CD4-positive, CD25-positive, alpha-beta regulatory T cell (primary cell): ENCODE measurements at regions not wholly inside any gene's neighbourhood (a gene's known extent, or its start where the extent isn't known, plus 50 kb on each side); places are given as distances from the start of the nearest gene placed in this dataset.
"Not testable (repeated sequence)": the region's sequence is repeated elsewhere in the genome, so short reads cannot be mapped to it uniquely, and the experiment has no call there.

Experiments
- ATAC-seq, 2 donors: fragments of 150-1000 bp; cut with Tn5 transposase; one replicate each; pipeline ENCODE4 v1.10.0; 2021; ENCODE audit warnings: low read depth in 2 of 2, moderate number of reproducible peaks in 2 of 2, moderate library complexity in 1 of 2
- DNase-seq, 3 donors: peaks; one replicate each; pipeline versions ENCODE4 v3.0.0 to v3.0.0-alpha.2; 2012 to 2022; ENCODE audit warnings: mixed read lengths in 1 of 3
- H3K27ac ChIP-seq: one replicate; pipeline ENCODE4 v1.7.0; 2013; ENCODE audit warnings: mild to moderate bottlenecking, low read length; ENCODE audit not compliant: insufficient read depth, poor library complexity, severe bottlenecking
- H3K27me3 ChIP-seq: one replicate; pipeline ENCODE4 v1.7.0; 2013; ENCODE audit warnings: low read length; ENCODE audit not compliant: control insufficient read depth, insufficient read depth
- H3K36me3 ChIP-seq: one replicate; pipeline ENCODE4 v1.7.0; 2013; ENCODE audit warnings: mild to moderate bottlenecking, low read length, moderate library complexity; ENCODE audit not compliant: control insufficient read depth, insufficient read depth
- H3K4me1 ChIP-seq: 2 replicates; pipeline ENCODE4 v1.7.0; 2013; ENCODE audit warnings: mild to moderate bottlenecking, low read length; ENCODE audit not compliant: insufficient read depth, control insufficient read depth, poor library complexity, severe bottlenecking
- H3K4me3 ChIP-seq: one replicate; pipeline ENCODE4 v1.7.0; 2013; ENCODE audit warnings: low read depth, mild to moderate bottlenecking, low read length, moderate library complexity
- H3K9me3 ChIP-seq, 2 experiments: 1 replicate in 1 of 2; 2 replicates in 1 of 2; pipeline ENCODE4 v1.7.0; 2013; ENCODE audit warnings: low read length in 2 of 2, mild to moderate bottlenecking in 1 of 2, moderate library complexity in 1 of 2; ENCODE audit not compliant: control insufficient read depth in 2 of 2
- H3K27ac Mint-ChIP-seq, 3 donors: one replicate each; pipeline ENCODE4 v1.8.0; 2020 to 2022; ENCODE audit warnings: mild to moderate bottlenecking in 3 of 3, mixed read lengths in 3 of 3, moderate library complexity in 2 of 3
- H3K27me3 Mint-ChIP-seq: one replicate; pipeline ENCODE4 v1.8.0; 2022; ENCODE audit warnings: mild to moderate bottlenecking, mixed read lengths
- H3K36me3 Mint-ChIP-seq: one replicate; pipeline ENCODE4 v1.8.0; 2020; ENCODE audit warnings: mixed read lengths
- H3K4me1 Mint-ChIP-seq, 4 donors: one replicate each; pipeline ENCODE4 v1.8.0; 2020 to 2022; ENCODE audit warnings: mixed read lengths in 4 of 4, mild to moderate bottlenecking in 1 of 4
- H3K4me3 Mint-ChIP-seq, 4 donors: one replicate each; pipeline ENCODE4 v1.8.0; 2020 to 2022; ENCODE audit warnings: mild to moderate bottlenecking in 4 of 4, mixed read lengths in 4 of 4, moderate library complexity in 3 of 4
- H3K9me3 Mint-ChIP-seq, 7 donors: one replicate each; pipeline ENCODE4 v1.8.0; 2020 to 2022; ENCODE audit warnings: mixed read lengths in 7 of 7, mild to moderate bottlenecking in 3 of 7, moderate library complexity in 2 of 7

- Mint-ChIP-seq H3K4me1 (no peaks in the 10 kb centered on the region), H3K9me3 (peaks cover 2 to 16% (median 4%) of the 10 kb centered on the region in 7 donors), H3K27me3 (no peaks in the 10 kb centered on the region), H3K36me3 (no peaks in the 10 kb centered on the region), H3K27ac (no peak overlapping the region), H3K4me3 (no peak overlapping the region)
- no peak overlapping the region for H3K27ac ChIP-seq
- H3K4me1 ChIP-seq: no peaks in the 10 kb centered on the region
- DNase-seq (no peak), ATAC-seq (no peak)
- H3K27me3 ChIP-seq: no peaks in the 10 kb centered on the region
- peaks cover 0 to 5% of the 10 kb centered on the region in 2 experiments for H3K9me3 ChIP-seq
- H3K4me3 ChIP-seq: no peak overlapping the region
- no peaks in the 10 kb centered on the region for H3K36me3 ChIP-seq
Measured at GRCh38 chr3:192064959-192065358, 604.0 kb downstream of the PYDC2 start.

- DNase-seq, H3K27ac ChIP-seq, H3K27ac Mint-ChIP-seq, H3K36me3 ChIP-seq, H3K27me3 Mint-ChIP-seq, H3K27me3 ChIP-seq, H3K36me3 Mint-ChIP-seq, H3K4me3 ChIP-seq, H3K4me3 Mint-ChIP-seq, ATAC-seq, H3K4me1 ChIP-seq, H3K4me1 Mint-ChIP-seq, H3K9me3 ChIP-seq: not testable (repeated sequence)
- peaks cover 0 to 16% (median 4%) of the 10 kb centered on the region in 7 donors for H3K9me3 Mint-ChIP-seq
Measured at GRCh38 chr3:192066253-192066652, 605.3 kb downstream of the PYDC2 start.

- Histone ChIP-seq H3K36me3 (no peaks in the 10 kb centered on the region), H3K27ac (no peak overlapping the region), H3K4me3 (no peak overlapping the region), H3K4me1 (no peaks in the 10 kb centered on the region), H3K9me3 (peaks cover 1 to 3% of the 10 kb centered on the region in 2 experiments), H3K27me3 (no peaks in the 10 kb centered on the region)
- no peaks in the 10 kb centered on the region for H3K36me3 Mint-ChIP-seq
- H3K27ac Mint-ChIP-seq: no peak overlapping the region
- no peak for DNase-seq
- H3K4me1 Mint-ChIP-seq: no peaks in the 10 kb centered on the region
- peaks cover 0 to 16% (median 4%) of the 10 kb centered on the region in 7 donors for H3K9me3 Mint-ChIP-seq
- H3K4me3 Mint-ChIP-seq: peak overlapping the region in 1 of 4 donors; percentile 13
- H3K27me3 Mint-ChIP-seq: no peaks in the 10 kb centered on the region
- no peak for ATAC-seq
Measured at GRCh38 chr3:192068464-192069254, 607.7 kb downstream of the PYDC2 start.

- Mint-ChIP-seq H3K27me3 (no peaks in the 10 kb centered on the region), H3K4me3 (no peak overlapping the region), H3K9me3 (peaks cover 0 to 20% (median 6%) of the 10 kb centered on the region in 7 donors), H3K27ac (no peak overlapping the region), H3K36me3 (no peaks in the 10 kb centered on the region), H3K4me1 (no peaks in the 10 kb centered on the region)
- no peak overlapping the region for H3K27ac ChIP-seq
- no peaks in the 10 kb centered on the region for H3K36me3 ChIP-seq
- no peak overlapping the region for H3K4me3 ChIP-seq
- no peak for DNase-seq
- no peaks in the 10 kb centered on the region for H3K9me3 ChIP-seq
- no peaks in the 10 kb centered on the region for H3K27me3 ChIP-seq
- ATAC-seq: no peak
- no peaks in the 10 kb centered on the region for H3K4me1 ChIP-seq
Measured at GRCh38 chr3:192077795-192078497, 617.0 kb downstream of the PYDC2 start.

- Mint-ChIP-seq H3K27me3 (no peaks in the 10 kb centered on the region), H3K36me3 (no peaks in the 10 kb centered on the region), H3K27ac (no peak overlapping the region), H3K4me3 (no peak overlapping the region), H3K4me1 (no peaks in the 10 kb centered on the region), H3K9me3 (peaks cover 0 to 16% (median 6%) of the 10 kb centered on the region in 7 donors)
- Histone ChIP-seq H3K27ac (no peak overlapping the region), H3K9me3 (no peaks in the 10 kb centered on the region), H3K4me3 (no peak overlapping the region), H3K4me1 (no peaks in the 10 kb centered on the region), H3K27me3 (no peaks in the 10 kb centered on the region), H3K36me3 (no peaks in the 10 kb centered on the region)
- DNase-seq (no peak), ATAC-seq (no peak)
Measured at GRCh38 chr3:192079098-192079497, 618.1 kb downstream of the PYDC2 start.

- DNase-seq (no peak), ATAC-seq (no peak)
- no peaks in the 10 kb centered on the region for H3K27me3 ChIP-seq
- no peak overlapping the region for H3K27ac ChIP-seq
- Mint-ChIP-seq H3K9me3 (peaks cover 0 to 16% (median 6%) of the 10 kb centered on the region in 7 donors), H3K4me1 (no peaks in the 10 kb centered on the region), H3K36me3 (no peaks in the 10 kb centered on the region), H3K4me3 (no peak overlapping the region), H3K27me3 (no peaks in the 10 kb centered on the region), H3K27ac (no peak overlapping the region)
- no peak overlapping the region for H3K4me3 ChIP-seq
- no peaks in the 10 kb centered on the region for H3K36me3 ChIP-seq
- H3K9me3 ChIP-seq: no peaks in the 10 kb centered on the region
- H3K4me1 ChIP-seq: no peaks in the 10 kb centered on the region
Measured at GRCh38 chr3:192080336-192080735, 619.4 kb downstream of the PYDC2 start.

GRCh38 chr3:192082730-192083660 lies 622.0 kb downstream of the PYDC2 start:
- no peak overlapping the region for H3K27ac Mint-ChIP-seq
- Histone ChIP-seq H3K9me3 (no peaks in the 10 kb centered on the region), H3K27me3 (no peaks in the 10 kb centered on the region), H3K36me3 (no peaks in the 10 kb centered on the region), H3K27ac (no peak overlapping the region), H3K4me1 (no peaks in the 10 kb centered on the region), H3K4me3 (no peak overlapping the region)
- no peak for DNase-seq
- no peaks in the 10 kb centered on the region for H3K4me1 Mint-ChIP-seq
- H3K4me3 Mint-ChIP-seq: no peak overlapping the region
- peaks cover 0 to 32% (median 5%) of the 10 kb centered on the region in 7 donors for H3K9me3 Mint-ChIP-seq
- H3K36me3 Mint-ChIP-seq: no peaks in the 10 kb centered on the region
- H3K27me3 Mint-ChIP-seq: no peaks in the 10 kb centered on the region
- no peak for ATAC-seq
